ENCODE measurements at regions not wholly inside any gene's neighbourhood (a gene's known extent, or its start where the extent isn't known, plus 50 kb on each side); places are given as distances from the start of the nearest gene placed in this dataset.

- DNase-seq (ENCODE audit: low spot score in 2 of 2): no peak
- H3K4me3 ChIP-seq (ENCODE audit: low read depth, poor library complexity, severe bottlenecking): no peak overlapping the region
- intact Hi-C loops (cut with DNase I; ENCODE audit: low total_unique reads): no loop called here
- TF ChIP-seq POLR2A (IDR thresholded peaks at IDR 0.05): no peak
- TF ChIP-seq CTCF (IDR thresholded peaks at IDR 0.05): no peak
- WGBS, 2 donors: 17 to 37% methylated on average over 6 of the region's 6 CpGs
Observed at GRCh38 chr16:85370543-85370880, 242.6 kb upstream of the GSE1 start.

- intact Hi-C loops (cut with DNase I; ENCODE audit: low total_unique reads): no loop called here
- peak; percentile 59 to 93 for DNase-seq (ENCODE audit: low spot score in 2 of 2)
- no peak for TF ChIP-seq CTCF (IDR thresholded peaks at IDR 0.05)
- TF ChIP-seq POLR2A (IDR thresholded peaks at IDR 0.05): no peak
- WGBS, 2 donors: 31 to 32% methylated on average over 22 to 27 of the region's 28 CpGs
- H3K4me3 ChIP-seq (ENCODE audit: low read depth, poor library complexity, severe bottlenecking): no peak overlapping the region
Observed at GRCh38 chr16:85370881-85371651, 242.1 kb upstream of the GSE1 start.

GRCh38 chr16:85371948-85372347 lies 241.2 kb upstream of the GSE1 start:
- no peak for TF ChIP-seq CTCF (IDR thresholded peaks at IDR 0.05)
- TF ChIP-seq POLR2A (IDR thresholded peaks at IDR 0.05): no peak
- 70 to 71% methylated on average over 10 of the region's 10 CpGs for WGBS, 2 donors
- no peak for DNase-seq (ENCODE audit: low spot score in 2 of 2)
- H3K4me3 ChIP-seq (ENCODE audit: low read depth, poor library complexity, severe bottlenecking): no peak overlapping the region
- intact Hi-C loops (cut with DNase I; ENCODE audit: low total_unique reads): no loop called here

- no peak overlapping the region for H3K4me3 ChIP-seq (ENCODE audit: low read depth, poor library complexity, severe bottlenecking)
- no peak for DNase-seq (ENCODE audit: low spot score in 2 of 2)
- intact Hi-C loops (cut with DNase I; ENCODE audit: low total_unique reads): no loop called here
- WGBS, 2 donors: 37 to 45% methylated on average over 13 to 15 of the region's 15 CpGs
- TF ChIP-seq CTCF (IDR thresholded peaks at IDR 0.05) (no peak), POLR2A (IDR thresholded peaks at IDR 0.05) (no peak)
Observed at GRCh38 chr16:85372627-85373372, 240.3 kb upstream of the GSE1 start.

GRCh38 chr16:85373741-85374570 lies 239.2 kb upstream of the GSE1 start:
- no peak overlapping the region for H3K4me3 ChIP-seq (ENCODE audit: low read depth, poor library complexity, severe bottlenecking)
- WGBS, 2 donors: 81 to 82% methylated on average over 41 of the region's 41 CpGs
- intact Hi-C loops (cut with DNase I; ENCODE audit: low total_unique reads): no loop called here
- TF ChIP-seq CTCF (IDR thresholded peaks at IDR 0.05): no peak
- no peak for TF ChIP-seq POLR2A (IDR thresholded peaks at IDR 0.05)
- no peak for DNase-seq (ENCODE audit: low spot score in 2 of 2)

Data from lower leg skin (tissue), 4 donors.